GM21390 (cell line): ENCODE measurements at regions not wholly inside any gene's neighbourhood (a gene's known extent, or its start where the extent isn't known, plus 50 kb on each side); places are given as distances from the start of the nearest gene placed in this dataset.

Source experiments
- ATAC-seq: cut with Tn5 transposase; IDR thresholded peaks from one replicate; pipeline ENCODE4 v1.9.1; 2021; ENCODE audit not compliant: unreplicated experiment

DNA sequence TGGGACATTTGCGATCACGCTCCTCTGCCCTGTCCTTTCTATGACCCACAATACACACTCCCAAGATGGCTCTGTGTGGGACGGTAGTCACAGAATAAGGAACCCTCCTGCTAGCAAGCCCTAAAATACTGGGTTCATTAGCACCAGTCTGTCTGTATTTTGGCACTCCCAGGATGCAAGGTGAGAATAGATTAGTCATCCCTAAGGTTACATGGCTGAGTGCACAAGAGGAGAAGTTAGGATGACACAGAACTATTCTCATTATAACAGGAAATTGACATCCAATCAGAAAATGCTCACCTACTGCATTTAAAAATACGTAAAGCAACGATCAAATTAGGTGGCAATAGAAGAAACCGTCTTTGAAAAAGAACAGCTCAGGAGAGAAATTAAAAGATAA lies 590.2 kb downstream of the EPHA4 start:
- no peak for ATAC-seq

GRCh38 chr2:220985561-220985960 lies 586.5 kb downstream of the EPHA4 start:
- no peak for ATAC-seq

GRCh38 chr2:220987839-220988238 lies 584.3 kb downstream of the EPHA4 start:
- no peak for ATAC-seq

GRCh38 chr2:220991972-220992371 lies 580.1 kb downstream of the EPHA4 start:
- ATAC-seq, result no peak

GRCh38 chr2:220994846-220995245 lies 577.3 kb downstream of the EPHA4 start:
- ATAC-seq, result no peak

DNA sequence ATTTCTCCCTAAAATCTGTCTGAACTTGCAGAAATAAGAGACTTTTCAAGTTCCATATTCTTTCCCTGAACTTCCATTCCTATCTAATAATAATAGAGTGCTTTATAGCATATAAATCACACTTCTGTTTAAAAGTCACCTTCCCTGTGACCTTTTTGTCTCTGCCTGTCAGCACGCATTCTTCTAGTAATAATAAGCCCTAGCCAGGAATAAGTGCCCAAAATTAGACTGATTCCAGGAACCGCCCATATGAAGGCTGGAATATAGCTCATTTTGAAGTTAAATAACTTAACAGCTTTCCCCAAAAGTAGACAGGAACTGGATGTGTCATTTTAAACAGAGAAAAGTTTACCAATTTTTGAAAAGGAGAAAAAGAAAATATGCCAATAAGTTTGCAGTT lies 576.5 kb downstream of the EPHA4 start:
- ATAC-seq, result no peak

GRCh38 chr2:220998156-220998555 lies 573.9 kb downstream of the EPHA4 start:
- no peak for ATAC-seq

DNA sequence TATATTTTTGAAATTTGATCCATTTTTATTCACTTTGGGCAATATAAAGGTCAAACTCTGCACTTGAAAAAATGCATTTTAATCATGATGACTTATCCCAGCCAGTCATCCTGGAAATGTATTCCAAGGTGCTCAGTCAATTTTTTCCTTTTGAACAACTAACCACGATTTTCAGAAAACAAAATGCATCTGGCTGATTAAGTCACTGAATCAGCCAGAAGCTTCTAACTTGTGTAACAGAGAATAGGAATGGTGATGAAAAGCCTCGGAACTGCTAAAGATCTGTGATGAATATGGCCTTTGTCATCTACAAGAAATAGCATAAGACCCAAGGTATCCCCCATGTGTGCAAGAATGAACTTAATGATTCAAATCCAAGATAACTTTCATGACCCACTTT lies 572.7 kb downstream of the EPHA4 start:
- ATAC-seq, result no peak

DNA sequence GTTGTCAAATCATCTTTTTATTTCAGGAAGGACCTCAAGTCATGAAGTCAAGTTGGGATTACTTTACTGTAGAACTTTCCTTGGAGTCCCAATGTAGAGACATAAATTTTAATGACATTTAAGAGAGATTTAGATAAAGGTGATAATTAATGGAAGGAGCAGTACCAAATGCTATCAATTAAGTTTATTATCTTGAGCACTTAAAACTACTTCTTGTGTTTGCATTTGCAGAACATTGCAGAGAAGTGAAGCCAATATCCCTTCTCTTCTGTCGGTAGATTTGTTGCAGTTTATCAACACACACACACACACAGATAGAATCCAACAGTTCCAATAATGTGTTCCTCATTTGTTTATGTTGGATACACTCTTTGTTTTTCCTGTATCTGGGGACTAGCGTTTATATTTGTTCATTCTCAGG lies 570.7 kb downstream of the EPHA4 start:
- ATAC-seq, result no peak

- no peak for ATAC-seq
Observed at GRCh38 chr2:221002101-221002685, 569.9 kb downstream of the EPHA4 start.

GRCh38 chr2:221005338-221005737 lies 566.8 kb downstream of the EPHA4 start:
- no peak for ATAC-seq

DNA sequence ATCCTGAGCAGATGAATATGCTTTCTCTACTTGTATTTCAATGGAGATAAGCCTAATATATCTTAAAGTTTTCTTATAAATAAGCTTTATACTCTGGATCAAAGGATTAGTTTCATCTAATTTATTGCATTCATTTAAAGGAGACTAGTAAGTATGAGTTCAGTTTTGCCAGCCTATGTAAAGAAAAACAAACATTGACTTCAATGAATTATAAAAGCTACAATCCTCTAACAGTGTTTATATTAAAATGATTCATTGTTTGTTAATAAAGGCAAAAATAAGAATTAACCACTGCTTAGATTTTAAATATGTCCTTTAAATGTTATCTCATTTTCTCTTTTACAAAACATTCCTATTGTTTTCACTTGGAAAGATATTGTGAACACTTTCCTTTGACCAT lies 566.0 kb downstream of the EPHA4 start:
- ATAC-seq, result no peak

DNA sequence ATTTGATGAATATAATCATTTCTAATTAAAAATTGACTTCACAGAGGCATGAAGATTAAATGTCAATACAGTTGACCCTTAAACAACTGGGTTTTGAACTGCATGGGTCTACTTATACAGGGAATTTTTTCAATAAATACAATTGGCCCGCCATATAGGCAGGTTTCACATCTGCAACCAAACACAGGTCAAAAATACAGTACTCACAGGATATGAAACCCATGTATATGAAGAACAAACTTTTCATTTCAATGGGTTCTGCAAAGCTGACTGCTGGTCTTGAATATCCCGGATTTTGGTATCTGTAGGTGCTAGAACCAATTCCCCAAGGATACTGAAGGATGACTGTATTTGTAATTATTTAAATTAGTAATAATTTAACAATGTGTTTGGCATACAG lies 555.6 kb downstream of the EPHA4 start:
- no peak for ATAC-seq

- ATAC-seq, result no peak
Observed at GRCh38 chr2:221018262-221018661, 553.8 kb downstream of the EPHA4 start.

DNA sequence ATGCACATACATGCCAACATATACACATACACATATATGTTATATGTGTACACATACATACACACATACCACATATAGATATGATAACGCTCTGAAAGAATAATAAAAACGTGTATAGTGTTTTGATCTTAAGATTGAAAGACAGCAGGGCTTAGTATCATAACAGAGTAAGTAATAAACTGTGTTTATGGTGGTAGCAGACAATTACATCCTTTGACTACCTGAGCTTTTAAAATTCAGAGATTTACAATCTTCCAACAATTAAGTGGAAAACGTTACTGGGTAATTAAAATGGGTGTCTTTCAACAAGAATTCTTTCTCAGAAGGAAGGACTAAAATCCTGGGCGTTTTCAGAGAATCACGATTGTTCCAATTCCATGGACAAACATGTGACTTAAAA lies 552.4 kb downstream of the EPHA4 start:
- no peak for ATAC-seq

DNA sequence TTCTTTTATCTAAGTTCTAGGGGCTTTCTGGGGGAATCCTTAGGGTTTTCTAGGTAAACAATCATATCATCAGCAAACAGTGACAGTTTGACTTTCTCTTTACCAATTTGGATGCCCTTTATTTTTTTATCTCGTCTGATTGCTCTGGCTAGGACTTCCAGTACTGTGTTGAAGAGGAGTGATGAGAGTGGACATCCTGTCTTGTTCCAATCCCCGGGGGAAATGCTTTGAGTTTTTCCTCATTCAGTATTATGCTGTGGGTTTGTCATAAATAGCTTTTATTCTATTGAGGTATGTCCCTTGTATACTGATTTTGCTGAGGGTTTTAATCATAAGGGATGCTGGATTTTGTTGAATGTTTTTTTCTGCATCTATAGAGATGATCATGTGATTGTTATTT lies 549.5 kb downstream of the EPHA4 start:
- ATAC-seq, result no peak

GRCh38 chr2:221025398-221025797 lies 546.7 kb downstream of the EPHA4 start:
- peak; percentile 62 for ATAC-seq

DNA sequence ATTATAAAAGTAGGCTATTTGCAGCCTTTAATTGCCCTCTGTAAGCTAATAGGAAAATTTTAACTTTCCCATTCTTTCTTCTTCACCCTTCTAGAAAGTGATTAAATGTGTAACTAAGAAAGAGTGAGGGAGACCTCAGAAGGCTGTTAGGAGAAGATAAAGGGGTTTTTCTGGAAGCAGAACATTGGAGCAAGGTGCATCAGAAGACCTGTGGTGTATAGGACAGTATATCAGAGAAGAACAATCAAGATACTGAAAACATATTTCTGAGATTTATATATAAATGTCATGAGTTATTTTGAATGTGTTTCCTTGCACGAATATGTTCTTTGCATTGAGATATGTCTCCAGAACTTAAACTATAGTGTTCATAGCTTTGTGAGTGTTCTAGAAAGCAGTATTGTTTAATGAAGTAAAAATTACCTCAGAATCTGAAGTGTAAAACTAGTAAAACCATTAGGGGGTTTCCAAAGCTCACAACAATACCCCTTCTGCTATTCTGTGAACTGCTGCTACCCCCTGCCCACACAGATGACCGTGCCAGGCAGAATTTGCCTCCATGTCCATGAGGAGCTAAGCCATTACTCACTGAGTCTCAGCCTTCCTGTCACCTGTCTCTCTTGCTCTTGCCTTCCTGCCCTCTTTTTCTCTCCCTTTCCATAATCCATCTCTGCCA lies 537.9 kb downstream of the EPHA4 start:
- no peak for ATAC-seq

DNA sequence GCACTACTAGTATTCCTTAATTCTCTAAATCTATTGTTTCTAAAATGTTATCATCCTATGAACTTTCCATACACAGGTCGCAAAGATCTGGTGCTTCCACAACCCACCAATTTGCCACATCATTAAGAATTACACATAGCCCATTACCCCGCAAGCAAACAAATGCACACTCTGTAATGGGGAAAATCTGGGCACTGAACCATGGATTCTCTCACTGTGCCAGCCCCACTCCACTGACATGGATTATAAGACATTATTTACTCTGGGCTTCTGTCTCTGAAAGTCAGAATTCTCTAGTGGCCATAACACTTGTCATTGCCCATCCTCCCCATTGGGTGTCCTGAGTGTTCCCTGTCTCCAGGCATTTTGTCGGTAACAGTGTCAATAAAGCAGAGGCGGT lies 537.1 kb downstream of the EPHA4 start:
- ATAC-seq, result no peak

DNA sequence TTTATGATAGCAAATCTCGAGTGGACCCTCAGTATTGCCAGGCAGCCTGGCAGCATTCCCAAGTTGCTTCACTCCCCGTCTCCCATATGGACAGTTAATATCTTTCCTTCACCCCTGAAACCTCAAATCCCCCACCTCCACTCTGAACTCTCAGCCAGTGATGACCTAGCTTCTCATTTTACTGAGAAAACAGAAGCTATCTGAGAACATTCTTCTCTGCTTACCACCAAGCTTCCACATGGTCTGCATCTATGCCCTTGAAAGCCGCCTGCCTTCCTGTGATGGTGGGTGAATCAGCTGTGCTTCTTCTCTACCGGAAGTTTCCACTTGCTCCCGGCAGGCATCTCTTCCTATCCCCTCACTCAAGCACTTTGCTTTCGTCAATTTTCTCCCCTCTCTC lies 529.2 kb downstream of the EPHA4 start:
- no peak for ATAC-seq

DNA sequence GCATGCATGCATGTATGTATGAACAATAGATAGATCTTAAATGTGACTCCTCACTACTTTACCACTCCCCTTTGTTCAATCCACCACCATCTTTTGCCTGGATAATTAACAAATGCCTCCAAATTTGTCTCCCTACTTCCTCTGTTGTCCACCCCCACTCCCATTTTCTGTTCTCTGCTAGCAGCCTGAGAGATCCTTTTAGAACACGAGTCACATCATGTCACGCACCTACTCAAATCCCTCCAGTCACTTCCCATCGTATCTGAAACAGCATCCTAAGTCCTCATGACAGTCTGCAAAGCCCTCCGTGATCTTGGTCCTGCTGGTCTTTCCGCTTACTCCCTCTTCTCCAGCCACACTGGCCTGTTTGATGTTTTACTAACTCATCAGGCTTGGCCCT lies 527.3 kb downstream of the EPHA4 start:
- no peak for ATAC-seq

GRCh38 chr2:221050020-221050795 lies 521.9 kb downstream of the EPHA4 start:
- ATAC-seq, result peak; percentile 63
